Skeletal muscle tissue (tissue), 3 donors: ENCODE measurements at regions not wholly inside any gene's neighbourhood (a gene's known extent, or its start where the extent isn't known, plus 50 kb on each side); places are given as distances from the start of the nearest gene placed in this dataset.

Source experiments
- H3K27ac ChIP-seq: one replicate; pipeline ENCODE4 v1.7.0; 2013; ENCODE audit warnings: mild to moderate bottlenecking, low read depth, low read length, inconsistent platforms
- H3K27me3 ChIP-seq, 3 donors: one replicate each; pipeline ENCODE4 v1.7.0; 2013; ENCODE audit warnings: low read length in 3 of 3; ENCODE audit not compliant: control insufficient read depth in 3 of 3, insufficient read depth in 3 of 3
- H3K36me3 ChIP-seq, 3 donors: one replicate each; pipeline ENCODE4 v1.7.0; 2013; ENCODE audit warnings: low read length in 3 of 3; ENCODE audit not compliant: control insufficient read depth in 3 of 3, insufficient read depth in 3 of 3
- H3K4me1 ChIP-seq, 3 donors: one replicate each; pipeline ENCODE4 v1.7.0; 2013; ENCODE audit warnings: low read length in 3 of 3, mild to moderate bottlenecking in 3 of 3; ENCODE audit not compliant: control insufficient read depth in 3 of 3, insufficient read depth in 3 of 3
- H3K4me3 ChIP-seq, 3 donors: one replicate each; pipeline ENCODE4 v1.7.0; 2013; ENCODE audit warnings: low read length in 3 of 3
- H3K9ac ChIP-seq, 3 donors: one replicate each; pipeline ENCODE4 v1.7.0; 2013; ENCODE audit warnings: low read length in 3 of 3, mild to moderate bottlenecking in 3 of 3, moderate library complexity in 2 of 3, low read depth in 1 of 3
- H3K9me3 ChIP-seq, 3 donors: one replicate each; pipeline ENCODE4 v1.7.0; 2013; ENCODE audit warnings: low read length in 3 of 3; ENCODE audit not compliant: control insufficient read depth in 3 of 3
- donor health status: Osteomylitis.

DNA sequence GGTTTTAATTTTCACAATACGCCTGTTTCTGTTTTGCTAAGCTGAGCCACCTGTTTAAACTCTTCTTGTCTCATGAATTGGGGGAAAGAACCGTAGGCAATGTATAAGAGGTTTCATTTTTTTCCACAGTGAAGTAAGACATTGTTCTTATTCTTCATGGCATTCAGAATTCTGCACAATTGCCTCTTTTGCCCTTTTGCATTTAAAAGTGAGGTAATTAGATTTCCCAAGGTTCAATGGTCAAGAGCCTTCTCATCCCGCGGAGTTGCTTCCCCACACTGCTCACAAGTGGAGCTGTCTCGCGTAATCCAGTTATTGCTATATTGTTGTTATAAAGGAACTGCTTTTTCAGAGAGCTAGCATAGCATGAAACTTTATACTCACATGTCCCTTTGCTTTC lies 90.9 kb upstream of the SPRY1 start:
- Histone ChIP-seq H3K27me3 (no peaks in the 10 kb centered on the region), H3K4me1 (peaks cover 0 to 2% (median 0%) of the 10 kb centered on the region in 3 donors), H3K4me3 (no peak overlapping the region), H3K36me3 (no peaks in the 10 kb centered on the region), H3K9ac (no peak overlapping the region), H3K9me3 (no peaks in the 10 kb centered on the region), H3K27ac (no peak overlapping the region)

GRCh38 chr4:123306769-123307168 lies 89.8 kb upstream of the SPRY1 start:
- Histone ChIP-seq H3K4me1 (peaks cover 0 to 2% (median 0%) of the 10 kb centered on the region in 3 donors), H3K9ac (no peak overlapping the region), H3K4me3 (no peak overlapping the region), H3K27ac (no peak overlapping the region), H3K27me3 (no peaks in the 10 kb centered on the region), H3K9me3 (no peaks in the 10 kb centered on the region), H3K36me3 (no peaks in the 10 kb centered on the region)

GRCh38 chr4:123308667-123309066 lies 87.9 kb upstream of the SPRY1 start:
- Histone ChIP-seq H3K27ac (no peak overlapping the region), H3K27me3 (no peaks in the 10 kb centered on the region), H3K9ac (no peak overlapping the region), H3K4me3 (no peak overlapping the region), H3K4me1 (peaks cover 0 to 2% (median 0%) of the 10 kb centered on the region in 3 donors), H3K36me3 (no peaks in the 10 kb centered on the region), H3K9me3 (no peaks in the 10 kb centered on the region)

- Histone ChIP-seq H3K9ac (no peak overlapping the region), H3K27ac (no peak overlapping the region), H3K9me3 (no peaks in the 10 kb centered on the region), H3K4me3 (no peak overlapping the region), H3K27me3 (no peaks in the 10 kb centered on the region), H3K36me3 (no peaks in the 10 kb centered on the region), H3K4me1 (no peaks in the 10 kb centered on the region)
Measured at GRCh38 chr4:123312116-123312515, 84.5 kb upstream of the SPRY1 start.

- no peaks in the 10 kb centered on the region for H3K27me3 ChIP-seq
- no peaks in the 10 kb centered on the region for H3K9me3 ChIP-seq
- no peak overlapping the region for H3K9ac ChIP-seq
- H3K4me1 ChIP-seq: no peaks in the 10 kb centered on the region
- H3K36me3 ChIP-seq: no peaks in the 10 kb centered on the region
- H3K4me3 ChIP-seq: no peak overlapping the region
- no peak overlapping the region for H3K27ac ChIP-seq
Measured at GRCh38 chr4:123312951-123313592, 83.5 kb upstream of the SPRY1 start.

GRCh38 chr4:123315617-123316016 lies 81.0 kb upstream of the SPRY1 start:
- Histone ChIP-seq H3K27me3 (no peaks in the 10 kb centered on the region), H3K27ac (no peak overlapping the region), H3K9ac (no peak overlapping the region), H3K4me1 (no peaks in the 10 kb centered on the region), H3K9me3 (no peaks in the 10 kb centered on the region), H3K4me3 (no peak overlapping the region), H3K36me3 (no peaks in the 10 kb centered on the region)

GRCh38 chr4:123317211-123317610 lies 79.4 kb upstream of the SPRY1 start:
- H3K9ac ChIP-seq: no peak overlapping the region
- H3K4me3 ChIP-seq: no peak overlapping the region
- peaks cover 0 to 2% (median 0%) of the 10 kb centered on the region in 3 donors for H3K9me3 ChIP-seq
- no peaks in the 10 kb centered on the region for H3K27me3 ChIP-seq
- H3K27ac ChIP-seq: no peak overlapping the region
- H3K36me3 ChIP-seq: no peaks in the 10 kb centered on the region
- no peaks in the 10 kb centered on the region for H3K4me1 ChIP-seq

DNA sequence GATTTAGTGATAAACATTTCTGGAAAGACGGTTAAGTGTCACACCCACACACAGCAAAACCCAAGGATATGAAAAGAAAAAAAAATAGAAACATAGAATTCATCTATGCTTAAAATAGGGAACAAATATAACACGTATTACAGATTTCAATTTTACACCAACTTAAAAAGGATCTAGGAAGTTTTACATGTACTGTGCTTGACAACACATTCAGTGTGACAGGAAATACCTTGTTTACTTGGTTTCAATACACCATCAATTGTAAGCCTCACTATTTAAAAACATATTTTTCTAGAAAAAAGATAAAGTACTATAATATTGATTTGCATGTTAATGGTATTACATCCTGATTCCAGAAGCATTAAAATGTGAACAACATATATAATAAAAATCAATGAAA lies 77.0 kb upstream of the SPRY1 start:
- Histone ChIP-seq H3K9ac (no peak overlapping the region), H3K27me3 (no peaks in the 10 kb centered on the region), H3K27ac (no peak overlapping the region), H3K4me3 (no peak overlapping the region), H3K36me3 (no peaks in the 10 kb centered on the region), H3K9me3 (peaks cover 0 to 2% (median 0%) of the 10 kb centered on the region in 3 donors), H3K4me1 (no peaks in the 10 kb centered on the region)

GRCh38 chr4:123323998-123324397 lies 72.6 kb upstream of the SPRY1 start:
- Histone ChIP-seq H3K9ac (no peak overlapping the region), H3K9me3 (peaks cover 0 to 2% (median 0%) of the 10 kb centered on the region in 3 donors), H3K4me1 (no peaks in the 10 kb centered on the region), H3K27me3 (no peaks in the 10 kb centered on the region), H3K27ac (no peak overlapping the region), H3K4me3 (no peak overlapping the region), H3K36me3 (no peaks in the 10 kb centered on the region)

DNA sequence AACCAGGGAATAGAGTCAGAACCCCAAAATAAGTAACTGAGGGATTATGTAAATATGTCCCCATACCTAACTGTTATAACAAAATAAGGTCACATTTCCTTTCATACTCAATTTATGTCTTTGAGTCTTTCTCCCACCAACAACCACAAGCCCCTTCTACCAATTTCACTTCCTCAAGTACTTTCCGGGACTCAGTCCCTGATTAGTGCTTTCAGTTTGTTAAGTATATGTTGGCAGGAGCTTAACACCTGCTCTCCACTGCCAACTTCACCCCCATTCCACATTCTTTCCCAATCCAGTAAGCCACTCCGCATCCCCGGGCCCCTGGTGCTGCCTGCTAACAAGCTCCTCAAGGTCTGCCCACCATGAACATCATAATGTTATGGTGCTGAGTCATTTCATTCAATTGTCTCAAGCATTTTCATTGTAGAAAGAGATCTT lies 71.3 kb upstream of the SPRY1 start:
- Histone ChIP-seq H3K9ac (no peak overlapping the region), H3K27me3 (no peaks in the 10 kb centered on the region), H3K36me3 (no peaks in the 10 kb centered on the region), H3K4me1 (no peaks in the 10 kb centered on the region), H3K27ac (no peak overlapping the region), H3K4me3 (no peak overlapping the region), H3K9me3 (peaks cover 0 to 2% (median 0%) of the 10 kb centered on the region in 3 donors)
